Neural cell (in vitro differentiated cells): ENCODE measurements at regions not wholly inside any gene's neighbourhood (a gene's known extent, or its start where the extent isn't known, plus 50 kb on each side); places are given as distances from the start of the nearest gene placed in this dataset.

Experiments
- H2AFZ ChIP-seq: fragments of 200-600, 300-800 bp; sonication (generic), shearing (Covaris generic); 2 replicates; pipeline ENCODE4 v1.6.0; 2014; ENCODE audit warnings: low read depth, mild to moderate bottlenecking, antibody characterized with exemption, low read length, moderate library complexity
- H3F3A ChIP-seq: fragments of 200-600 bp; shearing (Covaris generic); 2 replicates; pipeline ENCODE4 v1.6.1; 2016; ENCODE audit warnings: mild to moderate bottlenecking, moderate library complexity, mixed read lengths, antibody characterized with exemption, low read length; ENCODE audit not compliant: insufficient read depth, poor library complexity, severe bottlenecking
- H3K27ac ChIP-seq: fragments of 200-600, 300-800 bp; sonication (generic), shearing (Covaris generic); 2 replicates; pipeline ENCODE4 v1.5.1; 2014; ENCODE audit warnings: mild to moderate bottlenecking, low read length, moderate library complexity
- H3K27me3 ChIP-seq: fragments of 300-800, 200-600 bp; sonication (generic), shearing (Covaris generic); 2 replicates; pipeline ENCODE4 v1.6.0; 2014; ENCODE audit warnings: mild to moderate bottlenecking, low read depth, low read length, moderate library complexity; ENCODE audit not compliant: insufficient read depth
- H3K36me3 ChIP-seq: fragments of 300-800, 200-600 bp; sonication (generic), shearing (Covaris generic); 2 replicates; pipeline ENCODE4 v1.5.1; 2014; ENCODE audit warnings: mild to moderate bottlenecking, antibody characterized with exemption, low read length, moderate library complexity; ENCODE audit not compliant: insufficient read depth
- H3K4me2 ChIP-seq: fragments of 300-800, 200-600 bp; sonication (generic), shearing (Covaris generic); 2 replicates; pipeline ENCODE4 v1.6.0; 2014; ENCODE audit warnings: mild to moderate bottlenecking, low read length
- H3K4me3 ChIP-seq: fragments of 300-800, 200-600 bp; sonication (generic), shearing (Covaris generic); 2 replicates; pipeline ENCODE4 v1.5.1; 2014; ENCODE audit warnings: mild to moderate bottlenecking, low read length, moderate library complexity
- H3K79me2 ChIP-seq: fragments of 200-600 bp; shearing (Covaris generic); replicated peaks from 2 replicates; pipeline ENCODE4 v1.6.0; 2014; ENCODE audit warnings: mild to moderate bottlenecking, low read length, moderate library complexity; ENCODE audit not compliant: insufficient read depth
- H3K9ac ChIP-seq: fragments of 300-800, 200-600 bp; sonication (generic), shearing (Covaris generic); 2 replicates; pipeline ENCODE4 v1.6.1; 2016; ENCODE audit warnings: mild to moderate bottlenecking, low read length, mixed read lengths
- H3K9me2 ChIP-seq: fragments of 200-600 bp; shearing (Covaris generic); 2 replicates; pipeline ENCODE4 v1.6.1; 2016; ENCODE audit warnings: mild to moderate bottlenecking, low read length, mixed read lengths; ENCODE audit not compliant: insufficient read depth
- H3K9me3 ChIP-seq: fragments of 200-600, 300-800 bp; sonication (generic), shearing (Covaris generic); 2 replicates; pipeline ENCODE4 v1.6.1; 2016; ENCODE audit warnings: mild to moderate bottlenecking, mixed run types, low read length, moderate library complexity, mixed read lengths
- H4K20me1 ChIP-seq: fragments of 200-600 bp; shearing (Covaris generic); 2 replicates; pipeline ENCODE4 v1.6.1; 2016; ENCODE audit warnings: mild to moderate bottlenecking, mixed run types; ENCODE audit not compliant: insufficient read depth
- CTCF ChIP-seq: fragments of 450-650 bp; IDR thresholded peaks from 2 replicates; pipeline ENCODE4 v1.5.1; 2014; ENCODE audit warnings: antibody characterized with exemption, mild to moderate bottlenecking, moderate library complexity; ENCODE audit not compliant: poor library complexity, severe bottlenecking
- EP300 ChIP-seq: fragments of 450-650 bp; conservative IDR thresholded peaks from 2 replicates; pipeline ENCODE4 v1.6.1; 2014; ENCODE audit warnings: antibody characterized with exemption, mild to moderate bottlenecking, moderate library complexity; ENCODE audit not compliant: poor library complexity, severe bottlenecking
- EZH2 ChIP-seq: fragments of 200-600, 300-800 bp; shearing (Covaris generic), sonication (generic); IDR thresholded peaks from 2 replicates; pipeline ENCODE4 v1.6.1; 2014; ENCODE audit warnings: antibody characterized with exemption, low read length, borderline replicate concordance, mild to moderate bottlenecking; ENCODE audit not compliant: insufficient read depth, poor library complexity, severe bottlenecking
- MXI1 ChIP-seq: fragments of 450-650 bp; conservative IDR thresholded peaks from 2 replicates; pipeline ENCODE4 v1.6.1; 2014; ENCODE audit warnings: antibody characterized with exemption, mild to moderate bottlenecking; ENCODE audit not compliant: poor library complexity, severe bottlenecking
- POLR2AphosphoS5 ChIP-seq: IDR thresholded peaks from 2 replicates; pipeline ENCODE4 v1.6.1; 2012
- RAD21 ChIP-seq: fragments of 450-650 bp; conservative IDR thresholded peaks from 2 replicates; pipeline ENCODE4 v1.6.1; 2014; ENCODE audit warnings: antibody characterized with exemption, mild to moderate bottlenecking, moderate library complexity
- SMC3 ChIP-seq: fragments of 450-650 bp; conservative IDR thresholded peaks from 2 replicates; pipeline ENCODE4 v1.6.1; 2014; ENCODE audit warnings: antibody characterized with exemption, mild to moderate bottlenecking, moderate library complexity; ENCODE audit not compliant: poor library complexity
- TAF1 ChIP-seq: IDR thresholded peaks from 2 replicates; pipeline ENCODE4 v1.6.1; 2012; ENCODE audit warnings: low read depth
- TF ChIP-seq, protein P1 (sequence below): IDR thresholded peaks from 2 replicates; pipeline ENCODE4 v1.6.1; 2012; ENCODE audit warnings: borderline replicate concordance

- Histone ChIP-seq H3K9me3 (no peaks in the 10 kb centered on the region), H3F3A (no peaks in the 10 kb centered on the region), H2AFZ (no peak overlapping the region), H3K27ac (no peak overlapping the region), H3K36me3 (no peaks in the 10 kb centered on the region), H3K9ac (no peak overlapping the region), H3K4me3 (no peak overlapping the region), H3K9me2 (no peaks in the 10 kb centered on the region), H3K27me3 (no peaks in the 10 kb centered on the region), H3K4me2 (no peak overlapping the region), H3K79me2 (no peaks in the 10 kb centered on the region), H4K20me1 (no peaks in the 10 kb centered on the region)
- no peak for TF ChIP-seq POLR2AphosphoS5
- no peak for TF ChIP-seq MXI1
- TF ChIP-seq CTCF: no peak
- no peak for TF ChIP-seq EZH2
- no peak for TF ChIP-seq TAF1
- no peak for TF ChIP-seq RAD21
- TF ChIP-seq, protein P1, sequence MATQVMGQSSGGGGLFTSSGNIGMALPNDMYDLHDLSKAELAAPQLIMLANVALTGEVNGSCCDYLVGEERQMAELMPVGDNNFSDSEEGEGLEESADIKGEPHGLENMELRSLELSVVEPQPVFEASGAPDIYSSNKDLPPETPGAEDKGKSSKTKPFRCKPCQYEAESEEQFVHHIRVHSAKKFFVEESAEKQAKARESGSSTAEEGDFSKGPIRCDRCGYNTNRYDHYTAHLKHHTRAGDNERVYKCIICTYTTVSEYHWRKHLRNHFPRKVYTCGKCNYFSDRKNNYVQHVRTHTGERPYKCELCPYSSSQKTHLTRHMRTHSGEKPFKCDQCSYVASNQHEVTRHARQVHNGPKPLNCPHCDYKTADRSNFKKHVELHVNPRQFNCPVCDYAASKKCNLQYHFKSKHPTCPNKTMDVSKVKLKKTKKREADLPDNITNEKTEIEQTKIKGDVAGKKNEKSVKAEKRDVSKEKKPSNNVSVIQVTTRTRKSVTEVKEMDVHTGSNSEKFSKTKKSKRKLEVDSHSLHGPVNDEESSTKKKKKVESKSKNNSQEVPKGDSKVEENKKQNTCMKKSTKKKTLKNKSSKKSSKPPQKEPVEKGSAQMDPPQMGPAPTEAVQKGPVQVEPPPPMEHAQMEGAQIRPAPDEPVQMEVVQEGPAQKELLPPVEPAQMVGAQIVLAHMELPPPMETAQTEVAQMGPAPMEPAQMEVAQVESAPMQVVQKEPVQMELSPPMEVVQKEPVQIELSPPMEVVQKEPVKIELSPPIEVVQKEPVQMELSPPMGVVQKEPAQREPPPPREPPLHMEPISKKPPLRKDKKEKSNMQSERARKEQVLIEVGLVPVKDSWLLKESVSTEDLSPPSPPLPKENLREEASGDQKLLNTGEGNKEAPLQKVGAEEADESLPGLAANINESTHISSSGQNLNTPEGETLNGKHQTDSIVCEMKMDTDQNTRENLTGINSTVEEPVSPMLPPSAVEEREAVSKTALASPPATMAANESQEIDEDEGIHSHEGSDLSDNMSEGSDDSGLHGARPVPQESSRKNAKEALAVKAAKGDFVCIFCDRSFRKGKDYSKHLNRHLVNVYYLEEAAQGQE: no peak
- TF ChIP-seq SMC3: no peak
- no peak for TF ChIP-seq EP300
These were observed 647.5 kb downstream of the UTRN start for GRCh38 chr6:144932621-144933020.

GRCh38 chr6:144935181-144935580 is 650.0 kb downstream of the UTRN start:
- H4K20me1 ChIP-seq: no peaks in the 10 kb centered on the region
- H3F3A ChIP-seq: no peaks in the 10 kb centered on the region
- no peak overlapping the region for H3K4me3 ChIP-seq
- H3K27ac ChIP-seq: no peak overlapping the region
- TF ChIP-seq, protein P1: no peak
- no peak for TF ChIP-seq MXI1
- TF ChIP-seq EZH2: no peak
- no peaks in the 10 kb centered on the region for H3K36me3 ChIP-seq
- no peak overlapping the region for H3K4me2 ChIP-seq
- H3K9me2 ChIP-seq: no peaks in the 10 kb centered on the region
- no peaks in the 10 kb centered on the region for H3K79me2 ChIP-seq
- H3K9ac ChIP-seq: no peak overlapping the region
- no peak overlapping the region for H2AFZ ChIP-seq
- no peaks in the 10 kb centered on the region for H3K9me3 ChIP-seq
- H3K27me3 ChIP-seq: no peaks in the 10 kb centered on the region
